Breast epithelium (tissue), 3 donors: ENCODE measurements at regions not wholly inside any gene's neighbourhood (a gene's known extent, or its start where the extent isn't known, plus 50 kb on each side); places are given as distances from the start of the nearest gene placed in this dataset.
"Not testable (repeated sequence)": the region's sequence is repeated elsewhere in the genome, so short reads cannot be mapped to it uniquely, and the experiment has no call there.

Source experiments
- CTCF ChIP-seq, 3 donors: fragments of 450-650 bp; IDR thresholded peaks; one replicate each; pipeline ENCODE4 v1.5.1; 2016 to 2017; ENCODE audit warnings: antibody characterized with exemption in 3 of 3, mild to moderate bottlenecking in 3 of 3, moderate library complexity in 3 of 3
- POLR2AphosphoS5 ChIP-seq, 3 donors: sonication (generic); formaldehyde crosslinking; IDR thresholded peaks; one replicate each; pipeline ENCODE4 v1.6.1; 2017; ENCODE audit warnings: antibody characterized with exemption in 3 of 3

GRCh38 chr3:152216960-152217865, 51.5 kb upstream of the MBNL1 start:
- TF ChIP-seq POLR2AphosphoS5, CTCF (IDR thresholded peaks at IDR 0.05): not testable (repeated sequence)
